Smooth muscle cell (in vitro differentiated cells): ENCODE measurements at regions not wholly inside any gene's neighbourhood (a gene's known extent, or its start where the extent isn't known, plus 50 kb on each side); places are given as distances from the start of the nearest gene placed in this dataset.

Source experiments
- DNase-seq: peaks from one replicate; lab custom pipeline; 2025; ENCODE audit not compliant: unreplicated experiment; lab: John Stamatoyannopoulos, UW
- H2AFZ ChIP-seq: fragments of 200-600 bp; sonication (generic); 2 replicates; pipeline ENCODE4 v1.6.0; 2016; ENCODE audit warnings: antibody characterized with exemption, low read depth, mild to moderate bottlenecking
- H3F3A ChIP-seq: fragments of 200-600 bp; sonication (generic); 2 replicates; pipeline ENCODE4 v1.6.0; 2017; ENCODE audit warnings: antibody characterized with exemption, low read depth
- H3K27ac ChIP-seq: fragments of 200-600 bp; sonication (generic); 2 replicates; pipeline ENCODE4 v1.5.1; 2016; ENCODE audit warnings: low read depth, mild to moderate bottlenecking
- H3K27me3 ChIP-seq: fragments of 200-600 bp; sonication (generic); 2 replicates; pipeline ENCODE4 v1.6.1; 2016; ENCODE audit warnings: low read depth, mild to moderate bottlenecking
- H3K36me3 ChIP-seq: fragments of 200-600 bp; sonication (generic); 2 replicates; pipeline ENCODE4 v1.5.1; 2016; ENCODE audit warnings: low read depth
- H3K4me1 ChIP-seq: fragments of 200-600 bp; sonication (generic); 2 replicates; pipeline ENCODE4 v1.5.1; 2016; ENCODE audit warnings: low read depth
- H3K4me2 ChIP-seq: fragments of 200-600 bp; sonication (generic); 2 replicates; pipeline ENCODE4 v1.6.0; 2016; ENCODE audit warnings: mild to moderate bottlenecking
- H3K4me3 ChIP-seq: fragments of 200-600 bp; sonication (generic); 2 replicates; pipeline ENCODE4 v1.5.1; 2016; ENCODE audit warnings: mild to moderate bottlenecking
- H3K79me2 ChIP-seq: fragments of 200-600 bp; sonication (generic); 2 replicates; pipeline ENCODE4 v1.6.0; 2016; ENCODE audit warnings: low read depth, mild to moderate bottlenecking
- H3K9ac ChIP-seq: fragments of 200-600 bp; sonication (generic); 2 replicates; pipeline ENCODE4 v1.6.0; 2016; ENCODE audit warnings: low read depth
- H3K9me3 ChIP-seq: fragments of 200-600 bp; sonication (generic); replicated peaks from 2 replicates; pipeline ENCODE4 v1.5.1; 2016; ENCODE audit warnings: low read depth
- H4K20me1 ChIP-seq: fragments of 200-600 bp; sonication (generic); 2 replicates; pipeline ENCODE4 v1.6.0; 2016; ENCODE audit warnings: low read depth
- CTCF ChIP-seq: fragments of 200-600 bp; sonication (generic); IDR thresholded peaks from 2 replicates; pipeline ENCODE4 v1.5.1; 2017; ENCODE audit warnings: borderline replicate concordance, mild to moderate bottlenecking, antibody characterized with exemption; ENCODE audit not compliant: insufficient read depth, poor library complexity, severe bottlenecking
- WGBS: methylation state at CpG from one replicate; pipeline ENCODE4 v1.1.7; 2016; ENCODE audit warnings: low lambda C conversion rate; 5-methylcytosine and 5-hydroxymethylcytosine counted together

GRCh38 chr11:110984147-110984546, 261.4 kb upstream of the POU2AF2 start:
- DNase-seq: no peak
- WGBS: 16% methylated on average over 2 of the region's 2 CpGs
- H3K4me2 ChIP-seq: peak overlapping the region; percentile 34

GRCh38 chr11:110982214-110982613, 263.3 kb upstream of the POU2AF2 start:
- peaks cover 5% of the 10 kb centered on the region for H3F3A ChIP-seq
- H3K27ac ChIP-seq: no peak overlapping the region
- H3K4me3 ChIP-seq: no peak overlapping the region
- H3K4me2 ChIP-seq: no peak overlapping the region
- H3K27me3 ChIP-seq: no peaks in the 10 kb centered on the region
- no peaks in the 10 kb centered on the region for H3K9me3 ChIP-seq
- H3K9ac ChIP-seq: no peak overlapping the region
- H4K20me1 ChIP-seq: no peaks in the 10 kb centered on the region
- H3K4me1 ChIP-seq: peaks cover 8% of the 10 kb centered on the region
- WGBS: 88% methylated on average over 2 of the region's 2 CpGs
- no peak for TF ChIP-seq CTCF
- no peak for DNase-seq
- H3K79me2 ChIP-seq: no peaks in the 10 kb centered on the region
- H3K36me3 ChIP-seq: no peaks in the 10 kb centered on the region
- no peak overlapping the region for H2AFZ ChIP-seq

More at GRCh38 chr11:110984147-110984546, 261.4 kb upstream of the POU2AF2 start:
- Histone ChIP-seq H2AFZ (peak overlapping the region; percentile 13), H3K79me2 (no peaks in the 10 kb centered on the region), H3K27me3 (no peaks in the 10 kb centered on the region), H3K9me3 (no peaks in the 10 kb centered on the region), H3K36me3 (no peaks in the 10 kb centered on the region), H4K20me1 (no peaks in the 10 kb centered on the region), H3K4me1 (peaks cover 8% of the 10 kb centered on the region), H3F3A (peaks cover 5% of the 10 kb centered on the region), H3K4me3 (no peak overlapping the region), H3K9ac (no peak overlapping the region), H3K27ac (peak overlapping the region; percentile 32)
- TF ChIP-seq CTCF: no peak

GRCh38 chr11:110979696-110980095, 265.8 kb upstream of the POU2AF2 start:
- H3K4me2 ChIP-seq: no peak overlapping the region
- H4K20me1 ChIP-seq: no peaks in the 10 kb centered on the region
- no peaks in the 10 kb centered on the region for H3K79me2 ChIP-seq
- H3K27me3 ChIP-seq: no peaks in the 10 kb centered on the region
- no peak overlapping the region for H2AFZ ChIP-seq
- H3K27ac ChIP-seq: no peak overlapping the region
- no peak for DNase-seq
- 83% methylated on average over 1 of the region's 1 CpG for WGBS
- no peak for TF ChIP-seq CTCF
- H3K4me3 ChIP-seq: no peak overlapping the region
- no peaks in the 10 kb centered on the region for H3K36me3 ChIP-seq
- peaks cover 8% of the 10 kb centered on the region for H3K4me1 ChIP-seq
- H3K9ac ChIP-seq: no peak overlapping the region
- H3K9me3 ChIP-seq: no peaks in the 10 kb centered on the region
- H3F3A ChIP-seq: peaks cover 5% of the 10 kb centered on the region

GRCh38 chr11:110977661-110978060, 265.4 kb upstream of the ARHGAP20 start:
- Histone ChIP-seq H3K4me1 (peaks cover 6% of the 10 kb centered on the region), H3F3A (no peaks in the 10 kb centered on the region), H3K9me3 (no peaks in the 10 kb centered on the region), H3K4me2 (no peak overlapping the region), H3K4me3 (no peak overlapping the region), H3K9ac (no peak overlapping the region), H2AFZ (no peak overlapping the region), H3K36me3 (no peaks in the 10 kb centered on the region), H3K27me3 (no peaks in the 10 kb centered on the region), H3K27ac (no peak overlapping the region), H4K20me1 (no peaks in the 10 kb centered on the region), H3K79me2 (no peaks in the 10 kb centered on the region)
- DNase-seq: no peak
- WGBS: 88% methylated on average over 1 of the region's 1 CpG
- TF ChIP-seq CTCF: no peak
